Embryonic facial prominence (tissue), 1 donor: ENCODE measurements at regions not wholly inside any gene's neighbourhood (a gene's known extent, or its start where the extent isn't known, plus 50 kb on each side); places are given as distances from the start of the nearest gene placed in this dataset.
"Not testable (repeated sequence)": the region's sequence is repeated elsewhere in the genome, so short reads cannot be mapped to it uniquely, and the experiment has no call there.

ENCODE experiments used
- DNase-seq: peaks from one replicate; pipeline ENCODE4 v3.0.0-alpha.2; 2016; ENCODE audit errors: extremely low spot score

- DNase-seq, result no peak
These were observed 286.4 kb downstream of the PRDM5 start for GRCh38 chr4:120636120-120636630.

DNA sequence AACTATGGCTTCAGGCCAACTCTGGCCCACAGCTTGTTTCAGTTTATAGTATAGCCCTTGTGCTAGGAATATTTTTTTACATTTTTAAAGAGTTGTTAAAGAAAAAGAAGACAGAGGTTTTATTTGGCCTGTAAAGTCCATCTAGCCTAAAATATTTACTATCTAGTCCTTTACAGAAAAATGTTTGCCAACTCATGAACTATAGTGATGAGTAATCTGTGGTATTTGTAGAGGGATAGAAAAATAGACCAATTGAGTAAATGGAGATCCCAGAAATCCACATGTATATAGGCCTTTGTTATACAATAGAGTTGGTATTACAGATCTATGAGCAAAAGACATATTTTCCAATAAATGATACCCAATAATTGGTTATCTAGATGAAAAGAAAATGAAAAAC lies 288.7 kb downstream of the PRDM5 start:
- DNase-seq, result no peak

GRCh38 chr4:120630427-120630826 lies 292.1 kb downstream of the PRDM5 start:
- DNase-seq, result no peak

GRCh38 chr4:120629546-120630108 lies 292.9 kb downstream of the PRDM5 start:
- DNase-seq, result no peak

GRCh38 chr4:120622601-120623000 lies 299.9 kb downstream of the PRDM5 start:
- DNase-seq, result no peak

DNA sequence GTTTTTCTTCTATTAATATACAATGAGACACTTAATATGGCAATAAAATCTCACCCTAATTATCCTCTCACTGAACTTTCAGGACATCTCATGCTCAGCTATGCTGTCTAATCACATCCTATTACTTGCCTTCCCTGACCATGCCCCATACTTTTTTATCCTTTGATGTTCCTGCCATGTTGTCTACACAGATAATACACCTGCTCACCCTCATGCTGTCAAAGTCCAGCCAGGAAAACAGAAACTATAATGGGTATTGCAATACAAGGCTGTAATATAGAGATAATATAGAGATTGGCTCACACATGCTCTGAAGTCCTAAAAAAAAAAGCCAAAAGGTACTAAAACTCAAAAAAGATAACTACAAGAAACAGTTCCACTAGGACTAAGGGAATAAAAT lies 305.4 kb downstream of the PRDM5 start:
- DNase-seq, result no peak

DNA sequence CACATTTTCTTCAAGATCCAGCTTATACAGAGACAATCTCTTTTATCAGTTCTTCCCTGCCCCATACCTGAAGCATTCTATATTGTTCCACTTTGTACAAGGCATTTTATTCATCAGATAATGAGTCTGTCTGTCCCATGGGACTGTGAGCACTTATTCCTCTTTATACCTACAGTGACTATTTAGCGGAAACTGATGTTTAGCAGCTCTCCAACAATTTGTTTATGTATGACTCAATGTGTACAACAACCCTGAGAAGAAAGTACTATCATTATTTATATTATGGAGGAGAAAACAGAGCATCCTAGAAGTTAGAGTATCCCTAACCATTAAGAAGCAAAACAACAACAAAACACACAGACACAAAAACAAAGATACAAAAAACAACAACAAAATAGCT lies 306.5 kb downstream of the PRDM5 start:
- DNase-seq, result no peak

GRCh38 chr4:120613778-120614177 lies 308.7 kb downstream of the PRDM5 start:
- no peak for DNase-seq

DNA sequence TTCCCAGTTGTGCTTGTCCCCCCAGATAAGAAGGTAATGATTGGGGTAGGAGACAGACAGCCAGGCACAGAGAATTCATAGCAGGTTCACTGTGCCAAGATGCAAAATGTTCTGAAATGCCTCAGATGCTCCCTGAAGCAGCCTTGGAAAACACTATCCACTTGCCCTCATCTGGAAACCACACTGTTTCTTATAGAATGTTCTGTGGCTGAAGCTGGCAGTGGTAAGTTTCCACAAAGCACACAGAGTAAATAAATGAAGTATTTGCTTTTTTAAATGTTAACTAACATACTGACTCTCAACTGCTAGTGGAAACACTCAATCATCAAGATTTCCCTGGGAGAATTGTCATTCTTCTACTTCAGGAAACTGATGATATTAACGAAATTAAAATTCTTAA lies 311.4 kb downstream of the PRDM5 start:
- no peak for DNase-seq

DNA sequence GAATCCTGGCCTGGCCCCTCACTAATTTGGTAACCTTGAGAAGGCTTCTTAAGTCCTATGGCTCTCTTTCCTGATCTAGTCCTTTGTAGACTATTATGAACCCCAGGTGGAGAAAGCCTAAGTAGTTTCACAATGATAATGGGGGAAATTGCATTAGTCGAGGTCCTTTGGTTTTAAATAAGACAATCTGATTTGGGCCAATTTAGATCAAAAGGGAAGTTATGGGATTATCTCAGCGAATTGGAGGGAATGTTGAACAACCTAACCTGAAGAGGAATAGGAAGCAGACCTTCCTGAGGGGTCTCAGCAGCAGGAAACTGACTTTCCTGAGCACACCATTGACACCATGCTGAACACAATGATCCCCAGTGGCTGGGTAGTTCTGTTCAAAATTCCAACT lies 331.5 kb downstream of the PRDM5 start:
- DNase-seq, result no peak

GRCh38 chr4:120589787-120590186 lies 332.7 kb downstream of the PRDM5 start:
- DNase-seq, result no peak

GRCh38 chr4:120568731-120569130 lies 353.8 kb downstream of the PRDM5 start:
- no peak for DNase-seq

- no peak for DNase-seq
These were observed 360.9 kb downstream of the PRDM5 start for GRCh38 chr4:120561648-120562047.

GRCh38 chr4:120557372-120557771 lies 365.2 kb downstream of the PRDM5 start:
- no peak for DNase-seq

GRCh38 chr4:120555058-120555457 lies 367.5 kb downstream of the PRDM5 start:
- no peak for DNase-seq

DNA sequence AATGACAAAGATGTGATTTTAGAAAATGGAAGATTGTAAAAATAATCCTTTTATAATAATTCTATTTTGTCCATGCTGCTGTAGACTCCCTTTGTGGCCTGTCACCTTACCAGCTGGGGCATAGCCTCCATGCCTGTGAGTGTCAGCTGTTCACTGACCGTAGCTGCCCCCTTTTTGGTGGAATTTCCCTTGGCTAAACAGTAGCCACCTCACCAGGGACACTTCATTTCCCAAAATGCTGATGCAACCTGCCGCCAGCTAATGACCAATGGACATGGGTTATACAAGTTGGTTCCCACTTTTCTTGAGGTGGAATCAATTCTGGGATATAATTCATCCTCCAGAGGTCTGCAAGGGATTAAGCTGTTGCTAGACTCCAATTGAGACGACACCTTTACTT lies 368.4 kb downstream of the PRDM5 start:
- DNase-seq, result no peak

DNA sequence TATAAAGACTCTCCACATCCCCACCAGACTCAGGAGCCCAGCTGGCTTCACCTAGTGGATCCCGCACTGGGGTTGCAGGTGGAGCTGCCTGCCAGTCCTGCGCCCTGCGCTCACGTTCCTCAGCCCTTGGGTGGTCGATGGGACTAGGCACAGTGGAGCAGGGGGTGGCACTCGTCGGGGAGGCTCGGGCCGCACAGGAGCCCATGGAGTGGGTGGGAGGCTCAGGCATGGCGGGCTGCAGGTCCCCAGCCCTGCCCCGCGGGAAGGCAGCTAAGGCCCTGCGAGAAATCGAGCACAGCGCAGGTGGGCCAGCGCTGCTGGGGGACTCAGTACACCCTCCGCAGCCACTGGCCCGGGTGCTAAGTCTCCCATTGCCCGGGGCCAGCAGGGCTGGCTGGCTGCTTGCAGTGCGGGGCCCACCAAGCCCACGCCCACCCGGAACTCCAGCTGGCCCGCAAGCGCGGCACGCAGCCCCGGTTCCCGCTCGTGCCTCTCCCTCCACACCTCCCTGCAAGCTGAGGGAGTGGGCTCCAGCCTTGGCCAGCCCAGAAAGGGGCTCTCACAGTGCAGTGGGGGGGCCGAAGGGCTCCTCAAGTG lies 371.8 kb downstream of the PRDM5 start:
- DNase-seq, result not testable (repeated sequence)

DNA sequence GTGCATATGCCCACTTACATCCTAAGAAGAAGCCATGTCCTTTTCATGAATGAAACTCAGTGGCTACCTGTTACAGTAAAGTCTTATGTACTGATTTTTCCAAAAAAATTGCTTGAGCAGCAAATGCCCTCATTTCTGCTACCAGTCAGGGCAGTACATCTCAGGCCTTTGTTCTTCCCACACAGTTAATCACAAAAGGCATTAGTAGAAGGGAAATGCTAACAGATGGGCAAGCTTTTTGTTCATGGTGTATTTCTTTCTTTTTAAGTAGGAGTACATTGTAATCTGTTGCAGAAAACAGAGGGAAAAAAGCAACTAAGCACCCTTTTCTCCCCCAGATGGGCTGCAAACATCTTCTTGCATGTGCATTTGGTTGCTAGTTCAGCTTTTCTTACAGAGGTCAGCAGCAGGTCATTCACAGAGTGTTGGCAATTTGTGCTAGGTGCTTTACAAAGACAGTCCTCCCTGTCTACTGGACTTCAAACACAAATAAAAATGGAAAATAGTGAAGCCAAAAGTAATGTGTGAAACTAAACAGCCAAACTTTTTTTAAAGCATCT lies 373.4 kb downstream of the PRDM5 start:
- no peak for DNase-seq

- DNase-seq, result no peak
These were observed 377.1 kb downstream of the PRDM5 start for GRCh38 chr4:120545391-120545790.

GRCh38 chr4:120544838-120545237 lies 377.7 kb downstream of the PRDM5 start:
- DNase-seq, result no peak

- no peak for DNase-seq
These were observed 381.9 kb downstream of the PRDM5 start for GRCh38 chr4:120540625-120541024.

DNA sequence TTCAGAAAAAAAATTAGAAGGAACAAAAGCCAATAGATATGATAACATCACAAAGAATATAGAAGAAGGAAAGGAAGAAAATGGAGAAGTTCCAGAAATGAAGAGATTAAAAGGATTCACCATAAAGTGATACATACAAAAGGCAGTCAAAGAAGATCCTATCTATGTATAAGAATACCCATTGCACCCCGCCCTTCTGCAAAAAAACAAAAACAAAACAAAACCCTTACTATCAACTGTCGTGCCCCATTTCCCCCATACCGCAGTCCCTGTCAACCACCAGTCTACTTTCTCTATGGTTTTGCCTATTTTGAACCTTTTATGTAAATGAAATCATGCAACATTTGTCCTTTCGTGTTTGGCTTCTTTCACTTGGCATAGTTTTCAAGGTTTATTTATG lies 385.6 kb downstream of the PRDM5 start:
- DNase-seq, result no peak

- DNase-seq, result no peak
These were observed 394.1 kb downstream of the PRDM5 start for GRCh38 chr4:120528428-120528827.

DNA sequence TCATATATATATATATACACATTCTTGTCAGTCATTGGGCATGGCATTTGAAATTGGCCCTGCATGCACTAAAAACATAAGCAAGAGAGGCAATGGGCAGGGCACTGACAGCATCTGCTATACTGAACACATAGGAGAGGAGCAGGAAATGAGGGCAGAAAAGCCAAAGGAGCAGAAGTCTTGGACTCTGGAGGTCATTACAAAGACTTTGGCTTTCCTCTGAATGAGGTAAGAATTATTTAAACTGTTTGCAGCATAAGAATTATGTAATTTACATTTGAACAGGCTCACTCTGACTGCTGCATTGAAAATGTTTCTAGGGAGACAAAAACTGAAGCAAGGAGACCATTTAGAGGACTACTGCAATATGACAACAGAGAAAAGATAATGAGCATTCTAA lies 396.5 kb downstream of the PRDM5 start:
- no peak for DNase-seq
